HG03095 (cell line): ENCODE measurements at regions not wholly inside any gene's neighbourhood (a gene's known extent, or its start where the extent isn't known, plus 50 kb on each side); places are given as distances from the start of the nearest gene placed in this dataset.

Experiments used
- ATAC-seq: cut with Tn5 transposase; IDR thresholded peaks from one replicate; pipeline ENCODE4 v1.9.1; 2021; ENCODE audit warnings: moderate library complexity; ENCODE audit not compliant: unreplicated experiment

DNA sequence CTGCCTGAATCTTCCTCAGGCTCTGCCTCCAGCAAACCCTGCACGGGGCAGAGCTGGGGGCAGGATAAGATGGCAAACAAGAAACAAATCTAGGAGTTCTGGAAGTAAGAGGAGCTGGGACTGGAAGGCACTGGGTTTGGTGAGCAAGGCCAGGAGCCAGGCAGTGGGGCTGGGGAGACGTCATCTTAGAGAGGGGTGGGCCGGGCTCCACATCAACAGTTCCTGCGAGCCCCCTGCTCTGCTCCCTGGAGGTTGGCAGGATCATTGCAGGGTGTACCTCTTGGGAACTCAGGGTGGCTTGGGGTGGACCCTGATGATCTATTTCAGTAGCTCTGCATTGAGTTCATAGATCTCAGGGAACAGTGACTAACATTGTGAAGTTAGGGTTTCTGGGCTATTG is 87.3 kb upstream of the PRR23E start:
- ATAC-seq, result no peak

DNA sequence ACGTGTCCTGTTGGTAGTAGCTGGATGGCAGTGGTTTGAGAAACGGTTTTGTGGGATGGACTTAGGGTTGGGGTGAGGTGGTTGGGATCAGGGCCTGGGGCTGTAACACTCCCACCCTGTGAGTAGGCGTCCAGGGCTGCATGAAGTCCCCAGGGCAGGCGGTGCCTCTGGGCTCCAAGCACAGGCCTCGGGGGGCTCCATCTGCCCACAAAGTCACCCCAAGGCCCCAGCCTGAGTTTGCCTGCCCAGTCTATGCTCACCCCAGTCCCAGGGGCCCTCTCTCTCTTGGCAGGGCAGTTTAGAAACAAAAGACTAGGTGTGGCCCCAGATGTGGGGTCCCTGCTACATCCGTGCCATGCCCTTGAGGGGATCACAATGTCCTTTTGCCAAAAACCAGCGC is 86.9 kb upstream of the PRR23E start:
- no peak for ATAC-seq

DNA sequence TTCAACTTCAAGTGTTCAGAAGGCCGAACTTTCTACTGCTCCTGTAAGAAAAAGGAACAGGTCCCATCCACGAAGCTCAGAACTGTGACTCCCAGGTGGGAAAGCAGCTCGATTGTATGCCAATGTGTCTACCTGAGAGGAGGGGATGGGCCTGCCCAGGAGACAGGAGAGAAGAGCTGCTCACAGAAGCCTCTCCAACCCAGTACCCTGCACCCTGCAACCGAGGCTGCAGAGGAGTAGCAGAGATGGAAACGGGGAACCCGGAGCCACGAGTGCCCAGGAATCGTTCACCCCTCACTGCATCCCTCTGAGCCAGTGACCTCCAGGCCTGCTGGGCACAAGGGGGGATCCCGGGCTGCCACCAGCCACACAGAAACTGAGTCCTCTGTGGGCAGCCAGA is 86.5 kb upstream of the PRR23E start:
- ATAC-seq, result no peak

DNA sequence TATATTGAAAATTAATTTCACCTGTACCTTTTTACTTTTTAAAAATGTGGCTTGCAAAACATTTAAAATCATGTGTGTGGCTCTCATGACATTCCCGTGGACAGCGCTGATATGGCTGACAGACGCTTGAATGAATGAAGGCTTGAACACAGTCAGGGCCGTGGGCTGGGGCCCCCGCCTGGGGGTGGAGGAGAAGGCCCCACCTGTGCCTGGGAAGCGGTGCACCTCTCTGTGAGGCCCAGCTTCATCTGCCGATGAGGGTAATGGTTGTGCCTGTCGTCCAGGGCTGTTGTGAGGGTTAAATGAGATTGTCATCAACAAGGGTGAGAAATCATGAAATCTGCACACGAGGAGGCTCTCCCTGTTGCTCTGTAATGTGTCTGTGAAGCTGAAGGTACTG is 85.9 kb upstream of the PRR23E start:
- no peak for ATAC-seq

- ATAC-seq, result no peak
Observed at GRCh38 chr3:127107491-127108375, 85.2 kb upstream of the PRR23E start.

DNA sequence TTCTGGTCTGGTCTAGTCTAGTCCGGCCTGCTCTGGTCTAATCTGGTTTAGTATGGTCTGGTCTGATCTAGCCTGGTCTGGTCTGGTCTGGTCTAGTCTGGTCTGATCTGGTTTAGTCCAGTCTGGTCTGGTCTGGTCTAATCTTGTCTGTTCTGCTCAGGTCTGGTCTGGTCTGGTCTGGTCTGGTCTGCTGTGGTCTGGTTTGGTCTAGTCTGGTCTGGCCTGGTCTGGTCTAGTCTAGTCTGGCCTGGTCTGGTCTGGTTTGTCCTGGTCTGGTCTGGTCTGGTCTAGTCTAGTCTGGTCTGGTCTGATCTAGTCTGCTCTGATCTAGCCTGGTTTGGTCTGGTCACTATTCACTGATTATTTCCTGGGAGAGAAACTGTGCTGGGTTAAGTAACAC is 84.1 kb upstream of the PRR23E start:
- no peak for ATAC-seq

DNA sequence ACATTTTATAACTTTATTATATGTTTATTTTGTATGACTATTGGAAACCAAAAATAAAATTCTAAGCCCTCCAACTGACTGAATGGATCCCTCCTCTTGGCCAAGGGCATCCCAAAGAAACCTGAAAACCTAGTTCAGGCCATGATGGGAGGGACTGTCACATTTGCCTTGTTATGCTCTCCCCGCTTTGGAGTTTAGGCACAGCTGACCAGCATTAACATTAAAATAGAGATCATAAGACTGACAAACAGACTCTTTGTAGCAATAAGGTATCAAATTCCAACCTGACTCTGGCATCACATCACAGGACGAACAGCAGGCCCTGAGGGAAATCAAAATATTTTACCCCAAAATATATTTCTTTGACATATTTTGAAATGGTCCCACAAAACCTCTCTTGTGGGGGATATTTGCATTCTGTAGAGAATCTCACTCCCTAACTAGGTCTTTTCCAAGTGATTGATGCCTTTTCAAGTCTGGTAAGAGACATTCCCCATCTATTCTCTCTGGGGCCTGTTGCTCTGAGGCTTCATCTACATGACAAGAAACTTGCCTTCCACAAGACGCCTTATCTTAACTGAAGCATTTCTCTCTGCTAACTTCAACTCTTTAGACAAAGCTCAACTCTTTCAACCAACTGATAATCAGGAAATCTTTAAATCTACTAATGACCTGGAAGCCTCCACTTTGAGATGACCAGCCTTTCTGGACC is 81.8 kb upstream of the PRR23E start:
- ATAC-seq, result no peak

DNA sequence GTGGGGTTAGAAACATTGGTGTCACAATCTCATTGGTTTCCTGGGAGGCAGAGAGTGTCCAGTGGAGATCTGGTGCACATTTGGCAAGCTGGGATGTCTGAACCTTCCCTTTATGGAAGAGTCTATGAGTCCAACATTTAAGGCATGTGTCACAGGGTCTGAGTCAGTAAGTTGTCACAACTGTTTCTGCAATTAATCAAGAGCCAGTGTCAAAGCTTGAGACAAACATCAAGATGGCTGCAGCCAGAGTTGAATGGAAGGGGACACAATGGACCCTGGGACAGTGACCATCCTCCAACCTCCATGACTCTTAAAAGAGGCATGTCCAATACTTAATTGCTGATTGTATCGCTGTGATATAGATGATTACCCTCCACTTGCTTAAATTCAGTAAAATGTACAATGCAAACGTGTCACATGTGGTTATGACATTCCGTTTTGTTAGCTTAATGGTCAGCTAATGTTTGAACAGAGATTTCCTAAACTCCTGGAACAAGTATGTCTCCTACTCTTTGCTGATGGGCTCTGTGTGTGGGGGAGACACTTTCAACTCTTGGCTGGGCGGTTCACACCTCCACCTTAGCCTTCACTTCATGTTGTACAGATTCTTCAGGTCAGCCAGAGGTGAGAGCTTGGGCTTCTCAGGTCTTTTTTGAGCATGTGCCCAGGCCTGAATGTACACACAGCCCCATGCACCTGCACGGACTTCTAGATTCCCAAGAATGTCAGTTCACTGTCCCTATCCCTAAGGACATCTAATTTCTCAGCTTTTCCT is 79.9 kb upstream of the PRR23E start:
- ATAC-seq, result no peak

- ATAC-seq, result no peak
Observed at GRCh38 chr3:127113571-127113891, 79.4 kb upstream of the PRR23E start.

GRCh38 chr3:127114337-127115070 is 78.4 kb upstream of the PRR23E start:
- no peak for ATAC-seq

DNA sequence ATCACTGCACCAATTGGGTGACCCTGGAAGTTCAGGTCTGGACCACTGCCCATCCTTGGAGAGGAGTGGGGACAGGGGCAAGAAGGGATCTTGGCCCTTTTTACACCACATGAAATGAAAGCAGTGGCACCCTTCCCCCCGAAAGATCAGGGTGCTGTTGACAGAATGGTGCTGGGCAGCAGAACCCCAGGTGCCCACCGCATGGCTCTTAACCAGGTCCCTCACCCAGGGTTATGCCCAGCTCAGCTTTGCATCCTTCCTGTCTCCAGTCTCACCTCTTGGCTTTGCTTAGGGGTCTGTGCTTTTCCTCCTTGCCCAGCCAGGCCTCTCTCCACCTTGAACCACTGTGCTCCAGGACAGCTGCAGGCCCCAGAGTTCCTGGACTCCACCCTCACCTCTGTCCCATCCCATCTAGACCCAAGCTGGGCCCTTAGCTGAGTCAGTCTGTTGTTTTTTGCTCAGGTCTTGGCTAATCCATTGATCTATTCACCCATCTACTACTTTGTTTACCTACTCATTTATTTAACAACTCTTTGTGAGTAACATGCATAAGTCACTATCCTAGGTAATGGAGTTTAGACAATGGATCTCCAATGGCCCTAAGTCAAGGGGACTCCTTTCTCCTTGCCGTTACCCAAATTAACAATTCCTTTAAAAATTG is 77.1 kb upstream of the PRR23E start:
- ATAC-seq, result no peak

DNA sequence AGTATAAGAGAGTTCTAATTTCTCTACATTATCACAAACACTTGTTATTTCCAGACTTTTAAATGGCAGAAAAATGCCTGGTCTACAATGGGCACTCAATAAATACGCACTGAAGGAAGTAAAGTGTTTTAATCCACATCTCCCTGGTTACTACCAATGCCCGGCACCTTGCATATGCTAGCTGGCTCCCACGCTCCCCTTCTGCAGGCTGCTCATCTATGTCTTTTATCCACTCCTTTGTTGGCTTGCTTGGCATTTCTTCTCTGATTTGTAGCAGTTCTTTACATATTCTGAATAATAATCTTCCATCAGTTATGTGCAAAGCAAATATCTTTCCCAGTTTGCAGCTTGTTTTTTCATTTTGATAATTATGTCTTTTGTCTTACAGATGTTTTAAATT is 74.6 kb upstream of the PRR23E start:
- ATAC-seq, result no peak

GRCh38 chr3:127119693-127120464 is 73.1 kb upstream of the PRR23E start:
- ATAC-seq, result no peak

- ATAC-seq, result no peak
Observed at GRCh38 chr3:127120851-127121647, 71.9 kb upstream of the PRR23E start.

DNA sequence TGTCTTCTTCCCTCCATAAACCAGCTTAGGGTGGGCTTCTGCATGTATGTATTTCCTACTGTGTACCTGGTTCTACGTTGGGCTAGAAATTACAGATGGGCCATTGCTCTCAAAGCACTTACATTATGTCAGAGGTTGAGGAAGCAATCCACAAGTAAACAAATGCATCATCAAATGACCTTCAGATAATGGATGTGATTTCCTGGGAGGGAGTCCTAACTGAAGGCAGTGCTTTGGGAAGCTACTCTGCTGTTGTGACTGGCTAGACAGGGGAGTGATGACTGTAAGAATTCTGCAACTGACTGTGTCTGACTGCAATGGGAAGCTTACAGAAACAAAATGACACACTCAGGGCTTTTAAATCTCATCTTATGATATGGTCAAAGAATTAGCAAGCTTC is 71.0 kb upstream of the PRR23E start:
- ATAC-seq, result no peak

- no peak for ATAC-seq
Observed at GRCh38 chr3:127123533-127123932, 69.4 kb upstream of the PRR23E start.

GRCh38 chr3:127124120-127124519 is 68.8 kb upstream of the PRR23E start:
- no peak for ATAC-seq

DNA sequence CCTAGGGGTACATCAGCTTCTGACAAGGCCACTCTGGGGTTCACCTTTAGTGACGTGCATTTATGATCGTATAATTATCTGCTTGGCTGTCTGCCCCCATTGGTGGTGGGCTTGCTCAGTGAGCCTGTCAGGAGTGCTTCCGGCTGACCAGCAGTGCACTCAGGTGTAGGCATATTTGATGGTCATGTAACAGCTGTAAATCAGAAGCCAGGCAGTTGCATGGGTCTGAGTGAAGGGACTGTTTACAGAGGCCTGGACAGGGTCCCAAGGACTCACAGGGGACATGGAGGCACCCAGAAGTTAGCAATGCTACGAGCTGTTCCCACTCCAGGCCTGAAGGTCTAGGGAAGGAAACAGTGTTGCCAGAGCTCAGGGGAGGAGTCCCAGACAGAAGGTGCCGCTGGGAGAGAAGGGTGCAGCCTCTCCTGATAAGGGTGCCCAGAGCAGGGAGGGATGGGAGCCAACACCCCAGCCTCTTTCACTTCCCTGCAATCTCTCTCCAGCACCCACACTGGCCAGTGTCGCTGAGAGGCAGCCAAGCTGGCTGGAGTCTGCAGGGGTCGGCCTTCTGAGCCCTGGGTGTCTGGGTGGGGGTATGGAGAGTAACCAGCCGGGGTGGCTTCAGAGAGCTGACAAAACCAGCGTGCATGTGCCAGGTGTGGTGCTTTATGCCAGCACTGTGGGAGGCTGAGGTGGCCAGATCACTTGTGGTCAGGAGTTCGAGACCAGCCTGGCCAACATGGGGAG is 61.3 kb upstream of the PRR23E start:
- ATAC-seq, result no peak
